ENCODE measurements at regions not wholly inside any gene's neighbourhood (a gene's known extent, or its start where the extent isn't known, plus 50 kb on each side); places are given as distances from the start of the nearest gene placed in this dataset.
"Not testable (repeated sequence)": the region's sequence is repeated elsewhere in the genome, so short reads cannot be mapped to it uniquely, and the experiment has no call there.

- not testable (repeated sequence) for H3K27ac ChIP-seq (ENCODE audit: low read length); H3K4me1 ChIP-seq (ENCODE audit: low read length); H3K9ac ChIP-seq (ENCODE audit: low read length); H3K79me2 ChIP-seq (ENCODE audit: low read length); H3K27me3 ChIP-seq (replicated peaks; ENCODE audit: insufficient read depth, low read length); DNase-seq; H3K4me3 ChIP-seq (ENCODE audit: low read length); H3K9me2 ChIP-seq (replicated peaks; ENCODE audit: insufficient read depth, low read length); H3K4me2 ChIP-seq (ENCODE audit: low read depth, low read length); H3K36me3 ChIP-seq (replicated peaks; ENCODE audit: insufficient read depth, low read length); H4K20me1 ChIP-seq (ENCODE audit: insufficient read depth, low read length); H2AFZ ChIP-seq (ENCODE audit: low read length); H3F3A ChIP-seq (ENCODE audit: insufficient read depth, low read length); H3K9me3 ChIP-seq (replicated peaks; ENCODE audit: insufficient read depth, low read length)
Measured at GRCh38 chr4:9505341-9505740, 61.1 kb downstream of the DEFB131A start.

GRCh38 chr4:9506672-9507071, 62.5 kb downstream of the DEFB131A start:
- not testable (repeated sequence) for H3K4me3 ChIP-seq (ENCODE audit: low read length); H3K9me3 ChIP-seq (replicated peaks; ENCODE audit: insufficient read depth, low read length); H2AFZ ChIP-seq (ENCODE audit: low read length); H3K4me1 ChIP-seq (ENCODE audit: low read length); H3K9me2 ChIP-seq (replicated peaks; ENCODE audit: insufficient read depth, low read length); H3K27ac ChIP-seq (ENCODE audit: low read length); H3K79me2 ChIP-seq (ENCODE audit: low read length); H3K9ac ChIP-seq (ENCODE audit: low read length); H3F3A ChIP-seq (ENCODE audit: insufficient read depth, low read length); DNase-seq; H3K27me3 ChIP-seq (replicated peaks; ENCODE audit: insufficient read depth, low read length); H4K20me1 ChIP-seq (ENCODE audit: insufficient read depth, low read length); H3K4me2 ChIP-seq (ENCODE audit: low read depth, low read length); H3K36me3 ChIP-seq (replicated peaks; ENCODE audit: insufficient read depth, low read length)

GRCh38 chr4:9512941-9513340, 68.7 kb downstream of the DEFB131A start:
- not testable (repeated sequence) for H3K9ac ChIP-seq (ENCODE audit: low read length); H3K9me3 ChIP-seq (replicated peaks; ENCODE audit: insufficient read depth, low read length); H3K9me2 ChIP-seq (replicated peaks; ENCODE audit: insufficient read depth, low read length); H4K20me1 ChIP-seq (ENCODE audit: insufficient read depth, low read length); H3K4me2 ChIP-seq (ENCODE audit: low read depth, low read length); H3K4me1 ChIP-seq (ENCODE audit: low read length); DNase-seq; H3F3A ChIP-seq (ENCODE audit: insufficient read depth, low read length); H3K36me3 ChIP-seq (replicated peaks; ENCODE audit: insufficient read depth, low read length); H3K4me3 ChIP-seq (ENCODE audit: low read length); H3K27me3 ChIP-seq (replicated peaks; ENCODE audit: insufficient read depth, low read length); H2AFZ ChIP-seq (ENCODE audit: low read length); H3K27ac ChIP-seq (ENCODE audit: low read length); H3K79me2 ChIP-seq (ENCODE audit: low read length)

GRCh38 chr4:9519631-9520030, 75.4 kb downstream of the DEFB131A start:
- not testable (repeated sequence) for H3K27ac ChIP-seq (ENCODE audit: low read length); H3K79me2 ChIP-seq (ENCODE audit: low read length); H3K9me2 ChIP-seq (replicated peaks; ENCODE audit: insufficient read depth, low read length); H3K4me3 ChIP-seq (ENCODE audit: low read length); H3K27me3 ChIP-seq (replicated peaks; ENCODE audit: insufficient read depth, low read length); H3K36me3 ChIP-seq (replicated peaks; ENCODE audit: insufficient read depth, low read length); H3K4me2 ChIP-seq (ENCODE audit: low read depth, low read length); H3K4me1 ChIP-seq (ENCODE audit: low read length); DNase-seq; H3K9me3 ChIP-seq (replicated peaks; ENCODE audit: insufficient read depth, low read length); H3F3A ChIP-seq (ENCODE audit: insufficient read depth, low read length); H2AFZ ChIP-seq (ENCODE audit: low read length); H4K20me1 ChIP-seq (ENCODE audit: insufficient read depth, low read length); H3K9ac ChIP-seq (ENCODE audit: low read length)

- not testable (repeated sequence) for H3K9me2 ChIP-seq (replicated peaks; ENCODE audit: insufficient read depth, low read length); H3K36me3 ChIP-seq (replicated peaks; ENCODE audit: insufficient read depth, low read length); H3K9me3 ChIP-seq (replicated peaks; ENCODE audit: insufficient read depth, low read length); H3K4me3 ChIP-seq (ENCODE audit: low read length); H3K4me2 ChIP-seq (ENCODE audit: low read depth, low read length); H3F3A ChIP-seq (ENCODE audit: insufficient read depth, low read length); H3K27ac ChIP-seq (ENCODE audit: low read length); H3K9ac ChIP-seq (ENCODE audit: low read length); H3K27me3 ChIP-seq (replicated peaks; ENCODE audit: insufficient read depth, low read length); H3K4me1 ChIP-seq (ENCODE audit: low read length); H2AFZ ChIP-seq (ENCODE audit: low read length); H3K79me2 ChIP-seq (ENCODE audit: low read length); DNase-seq; H4K20me1 ChIP-seq (ENCODE audit: insufficient read depth, low read length)
Measured at GRCh38 chr4:9522903-9523302, 78.7 kb downstream of the DEFB131A start.

GRCh38 chr4:9524406-9524805, 80.2 kb downstream of the DEFB131A start:
- not testable (repeated sequence) for H3K9me2 ChIP-seq (replicated peaks; ENCODE audit: insufficient read depth, low read length); H3K4me1 ChIP-seq (ENCODE audit: low read length); H3K27me3 ChIP-seq (replicated peaks; ENCODE audit: insufficient read depth, low read length); H4K20me1 ChIP-seq (ENCODE audit: insufficient read depth, low read length); H3K27ac ChIP-seq (ENCODE audit: low read length); H3F3A ChIP-seq (ENCODE audit: insufficient read depth, low read length); H3K9me3 ChIP-seq (replicated peaks; ENCODE audit: insufficient read depth, low read length); H3K4me2 ChIP-seq (ENCODE audit: low read depth, low read length); H3K9ac ChIP-seq (ENCODE audit: low read length); H2AFZ ChIP-seq (ENCODE audit: low read length); H3K4me3 ChIP-seq (ENCODE audit: low read length); H3K79me2 ChIP-seq (ENCODE audit: low read length); DNase-seq; H3K36me3 ChIP-seq (replicated peaks; ENCODE audit: insufficient read depth, low read length)

All from MM.1S (cell line).